HCT116 (cell line): ENCODE measurements at regions not wholly inside any gene's neighbourhood (a gene's known extent, or its start where the extent isn't known, plus 50 kb on each side); places are given as distances from the start of the nearest gene placed in this dataset.

Experiments used
- ATAC-seq: fragments of 200-7000 bp; cut with Tn5 transposase; 2 replicates; pipeline ENCODE4 v1.9.1; 2020; ENCODE audit warnings: mild to moderate bottlenecking, moderate library complexity
- BruUV-seq: library from RNA; stranded (reverse); fragments of 400-500 nt; replicated peaks from 2 replicates; lab custom pipeline; 2021; lab: Mats Ljungman, UMichigan
- CTCF ChIA-PET: fragments of 300-600 bp; sonication (Branson Sonifier 250); formaldehyde crosslinking; loops from one replicate; lab custom pipeline; 2021; ENCODE audit warnings: antibody characterized with exemption; lab: Charles Lee
- POLR2A ChIA-PET: fragments of 300-600, 350-600 bp; sonication (Branson Sonifier 250); formaldehyde crosslinking; loops from one replicate; lab custom pipeline; 2021; ENCODE audit warnings: antibody characterized with exemption; lab: Charles Lee
- RAD21 ChIA-PET, 2 experiments: fragments of 300-600 bp; sonication (Branson Sonifier 250); formaldehyde crosslinking; loops; one replicate each; lab custom pipeline; 2023; ENCODE audit warnings: low total read pairs in 2 of 2; ENCODE audit not compliant: uncharacterized antibody in 2 of 2, unreplicated experiment in 2 of 2, low non-redundant PET in 1 of 2; lab: Charles Lee
- DNase-seq: peaks from one replicate; pipeline ENCODE4 v3.0.0-alpha.2; 2010; ENCODE audit warnings: low read depth, low spot score
- H2AFZ ChIP-seq: fragments of 200-600 bp; shearing (Covaris generic), sonication (generic); 2 replicates; pipeline ENCODE4 v1.6.1; 2017; ENCODE audit warnings: low read depth, mixed run types, mixed read lengths, antibody characterized with exemption, low read length; ENCODE audit not compliant: poor library complexity, severe bottlenecking
- H3K27ac ChIP-seq: 2 replicates; pipeline ENCODE4 v1.5.1; 2012; ENCODE audit warnings: low read depth, low read length
- H3K27me3 ChIP-seq: fragments of 200-600 bp; sonication (generic); 2 replicates; pipeline ENCODE4 v1.6.1; 2016; ENCODE audit warnings: mixed run types, low read length, mixed read lengths; ENCODE audit not compliant: insufficient read depth
- H3K36me3 ChIP-seq, 2 experiments: fragments of 200-500 bp in 1 of 2; fragments of 200-600 bp in 1 of 2; sonication (Bioruptor generic) in 1 of 2; sonication (generic) in 1 of 2; 2 replicates each; pipeline versions ENCODE4 v1.5.1 to v1.6.1; 2014 to 2016; ENCODE audit warnings: low read length in 2 of 2, inconsistent platforms in 1 of 2, mixed read lengths in 1 of 2, mixed run types in 1 of 2; ENCODE audit not compliant: insufficient read depth in 2 of 2, control insufficient read depth in 1 of 2
- H3K4me1 ChIP-seq, 2 experiments: fragments of 200-600 bp in 1 of 2; sonication (generic) in 1 of 2; 2 replicates each; pipeline versions ENCODE4 v1.5.1 to v1.6.1; 2012 to 2017; ENCODE audit warnings: low read length in 2 of 2, inconsistent platforms in 1 of 2, mild to moderate bottlenecking in 1 of 2, mixed read lengths in 1 of 2, mixed run types in 1 of 2, moderate library complexity in 1 of 2; ENCODE audit not compliant: insufficient read depth in 2 of 2, control insufficient read depth in 1 of 2
- H3K4me2 ChIP-seq: fragments of 200-600 bp; sonication (generic); 2 replicates; pipeline ENCODE4 v1.6.1; 2017; ENCODE audit warnings: mixed run types, low read length, mixed read lengths
- H3K4me3 ChIP-seq, 2 experiments: fragments of 200-600 bp in 1 of 2; sonication (generic) in 1 of 2; replicated peaks in 1 of 2; 2 replicates each; pipeline ENCODE4 v1.5.1; 2011 to 2016; ENCODE audit warnings: low read length in 2 of 2, control low read depth in 1 of 2, low read depth in 1 of 2, mild to moderate bottlenecking in 1 of 2, mixed read lengths in 1 of 2, mixed run types in 1 of 2
- H3K79me2 ChIP-seq: fragments of 200-600 bp; sonication (generic); 2 replicates; pipeline ENCODE4 v1.6.1; 2017; ENCODE audit warnings: mild to moderate bottlenecking, mixed run types, low read length, moderate library complexity, mixed read lengths; ENCODE audit not compliant: insufficient read depth
- H3K9ac ChIP-seq: fragments of 200-600 bp; sonication (generic); 2 replicates; pipeline ENCODE4 v1.6.1; 2016; ENCODE audit warnings: low read length, mixed read lengths
- H3K9me2 ChIP-seq: fragments of 200-600 bp; sonication (generic), shearing (Covaris generic); 2 replicates; pipeline ENCODE4 v1.6.1; 2017; ENCODE audit warnings: mixed run types, mild to moderate bottlenecking, moderate library complexity; ENCODE audit not compliant: insufficient read depth
- H3K9me3 ChIP-seq, 2 experiments: fragments of 200-500 bp in 1 of 2; fragments of 200-600 bp in 1 of 2; sonication (Bioruptor generic) in 1 of 2; sonication (generic) in 1 of 2; 2 replicates each; pipeline ENCODE4 v1.6.1; 2014 to 2017; ENCODE audit warnings: low read length in 2 of 2, mixed read lengths in 2 of 2, inconsistent platforms in 1 of 2, low read depth in 1 of 2, mild to moderate bottlenecking in 1 of 2, mixed run types in 1 of 2, moderate library complexity in 1 of 2; ENCODE audit not compliant: control insufficient read depth in 1 of 2, insufficient read depth in 1 of 2
- H4K20me1 ChIP-seq: fragments of 200-600 bp; sonication (generic), shearing (Covaris generic); 2 replicates; pipeline ENCODE4 v1.6.1; 2017; ENCODE audit warnings: mixed run types, mild to moderate bottlenecking, moderate library complexity; ENCODE audit not compliant: insufficient read depth
- EGR1 ChIP-seq: IDR thresholded peaks from 2 replicates; pipeline ENCODE4 v1.6.1; 2012; ENCODE audit warnings: low read depth
- EZH2phosphoT487 ChIP-seq: fragments of 200-600 bp; IDR thresholded peaks from 2 replicates; pipeline ENCODE4 v1.6.1; 2018; ENCODE audit warnings: antibody characterized with exemption, borderline replicate concordance
- POLR2AphosphoS5 ChIP-seq: IDR thresholded peaks from 2 replicates; pipeline ENCODE4 v1.6.1; 2011; ENCODE audit warnings: mild to moderate bottlenecking, low read depth, low read length, moderate library complexity
- SIN3A ChIP-seq: IDR thresholded peaks from 2 replicates; pipeline ENCODE4 v1.6.1; 2012; ENCODE audit warnings: low read depth
- SRF ChIP-seq: IDR thresholded peaks from 2 replicates; pipeline ENCODE4 v1.6.1; 2012; ENCODE audit warnings: low read depth
- ZNF274 ChIP-seq: fragments of 200-500 bp; sonication (Bioruptor generic); IDR thresholded peaks from 2 replicates; pipeline ENCODE4 v1.6.1; 2014; ENCODE audit warnings: mild to moderate bottlenecking, low read depth, low read length, inconsistent platforms
- intact Hi-C: fragments of 100-400 bp; cut with micrococcal nuclease; formaldehyde crosslinking; loops from 2 replicates; pipeline ENCODE4 v1.10.0; 2022
- TF ChIP-seq, protein P1 (sequence below): IDR thresholded peaks from 2 replicates; pipeline ENCODE4 v1.6.1; 2011; ENCODE audit warnings: mild to moderate bottlenecking, low read length, moderate library complexity; ENCODE audit not compliant: insufficient replicate concordance; ENCODE audit errors: extremely low read depth
- TF ChIP-seq, protein P2 (sequence below): IDR thresholded peaks from 2 replicates; pipeline ENCODE4 v1.6.1; 2012
- TF ChIP-seq, protein P3 (sequence below): IDR thresholded peaks from 2 replicates; pipeline ENCODE4 v1.6.1; 2012; ENCODE audit warnings: low read depth

DNA sequence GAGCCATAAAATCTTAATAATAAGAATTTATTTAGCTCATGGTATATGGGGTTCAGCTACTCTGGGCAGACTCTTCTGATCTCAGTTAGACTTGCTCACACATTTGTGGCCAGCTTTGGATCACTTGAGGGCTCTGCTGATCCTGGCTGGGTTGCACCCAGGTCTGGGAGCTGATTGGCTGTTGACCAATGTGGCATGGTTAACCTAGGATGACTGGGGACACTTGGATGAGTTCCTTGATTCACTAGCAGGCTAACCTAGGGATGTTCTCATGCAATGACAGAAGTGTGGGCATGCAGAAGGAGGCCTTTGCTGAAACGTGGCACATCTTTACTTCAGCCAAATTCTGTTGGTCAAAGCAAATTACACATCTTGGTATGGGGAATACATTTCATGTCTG, 569.5 kb downstream of the UTRN start:
- ATAC-seq (no peak), DNase-seq (no peak)
- Histone ChIP-seq H3K36me3 (peaks cover 0 to 3% of the 10 kb centered on the region in 2 experiments; a peak in 1 of 4 replicates), H4K20me1 (no peaks in the 10 kb centered on the region), H3K27me3 (no peaks in the 10 kb centered on the region), H3K9me3 (no peaks in the 10 kb centered on the region), H3K79me2 (no peaks in the 10 kb centered on the region), H3K4me2 (no peak overlapping the region), H3K27ac (no peak overlapping the region), H2AFZ (no peak overlapping the region), H3K9ac (no peak overlapping the region), H3K4me1 (no peaks in the 10 kb centered on the region), H3K9me2 (no peaks in the 10 kb centered on the region), H3K4me3 (no peak overlapping the region)
- no peak for TF ChIP-seq ZNF274
- no peak for TF ChIP-seq EGR1
- TF ChIP-seq SRF: no peak
- TF ChIP-seq, protein P1, sequence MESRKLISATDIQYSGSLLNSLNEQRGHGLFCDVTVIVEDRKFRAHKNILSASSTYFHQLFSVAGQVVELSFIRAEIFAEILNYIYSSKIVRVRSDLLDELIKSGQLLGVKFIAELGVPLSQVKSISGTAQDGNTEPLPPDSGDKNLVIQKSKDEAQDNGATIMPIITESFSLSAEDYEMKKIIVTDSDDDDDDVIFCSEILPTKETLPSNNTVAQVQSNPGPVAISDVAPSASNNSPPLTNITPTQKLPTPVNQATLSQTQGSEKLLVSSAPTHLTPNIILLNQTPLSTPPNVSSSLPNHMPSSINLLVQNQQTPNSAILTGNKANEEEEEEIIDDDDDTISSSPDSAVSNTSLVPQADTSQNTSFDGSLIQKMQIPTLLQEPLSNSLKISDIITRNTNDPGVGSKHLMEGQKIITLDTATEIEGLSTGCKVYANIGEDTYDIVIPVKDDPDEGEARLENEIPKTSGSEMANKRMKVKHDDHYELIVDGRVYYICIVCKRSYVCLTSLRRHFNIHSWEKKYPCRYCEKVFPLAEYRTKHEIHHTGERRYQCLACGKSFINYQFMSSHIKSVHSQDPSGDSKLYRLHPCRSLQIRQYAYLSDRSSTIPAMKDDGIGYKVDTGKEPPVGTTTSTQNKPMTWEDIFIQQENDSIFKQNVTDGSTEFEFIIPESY: no peak
- no peak for TF ChIP-seq SIN3A
- TF ChIP-seq, protein P2, sequence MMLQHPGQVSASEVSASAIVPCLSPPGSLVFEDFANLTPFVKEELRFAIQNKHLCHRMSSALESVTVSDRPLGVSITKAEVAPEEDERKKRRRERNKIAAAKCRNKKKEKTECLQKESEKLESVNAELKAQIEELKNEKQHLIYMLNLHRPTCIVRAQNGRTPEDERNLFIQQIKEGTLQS: no peak
- TF ChIP-seq POLR2AphosphoS5: no peak
- no peak for TF ChIP-seq EZH2phosphoT487
- TF ChIP-seq, protein P3, sequence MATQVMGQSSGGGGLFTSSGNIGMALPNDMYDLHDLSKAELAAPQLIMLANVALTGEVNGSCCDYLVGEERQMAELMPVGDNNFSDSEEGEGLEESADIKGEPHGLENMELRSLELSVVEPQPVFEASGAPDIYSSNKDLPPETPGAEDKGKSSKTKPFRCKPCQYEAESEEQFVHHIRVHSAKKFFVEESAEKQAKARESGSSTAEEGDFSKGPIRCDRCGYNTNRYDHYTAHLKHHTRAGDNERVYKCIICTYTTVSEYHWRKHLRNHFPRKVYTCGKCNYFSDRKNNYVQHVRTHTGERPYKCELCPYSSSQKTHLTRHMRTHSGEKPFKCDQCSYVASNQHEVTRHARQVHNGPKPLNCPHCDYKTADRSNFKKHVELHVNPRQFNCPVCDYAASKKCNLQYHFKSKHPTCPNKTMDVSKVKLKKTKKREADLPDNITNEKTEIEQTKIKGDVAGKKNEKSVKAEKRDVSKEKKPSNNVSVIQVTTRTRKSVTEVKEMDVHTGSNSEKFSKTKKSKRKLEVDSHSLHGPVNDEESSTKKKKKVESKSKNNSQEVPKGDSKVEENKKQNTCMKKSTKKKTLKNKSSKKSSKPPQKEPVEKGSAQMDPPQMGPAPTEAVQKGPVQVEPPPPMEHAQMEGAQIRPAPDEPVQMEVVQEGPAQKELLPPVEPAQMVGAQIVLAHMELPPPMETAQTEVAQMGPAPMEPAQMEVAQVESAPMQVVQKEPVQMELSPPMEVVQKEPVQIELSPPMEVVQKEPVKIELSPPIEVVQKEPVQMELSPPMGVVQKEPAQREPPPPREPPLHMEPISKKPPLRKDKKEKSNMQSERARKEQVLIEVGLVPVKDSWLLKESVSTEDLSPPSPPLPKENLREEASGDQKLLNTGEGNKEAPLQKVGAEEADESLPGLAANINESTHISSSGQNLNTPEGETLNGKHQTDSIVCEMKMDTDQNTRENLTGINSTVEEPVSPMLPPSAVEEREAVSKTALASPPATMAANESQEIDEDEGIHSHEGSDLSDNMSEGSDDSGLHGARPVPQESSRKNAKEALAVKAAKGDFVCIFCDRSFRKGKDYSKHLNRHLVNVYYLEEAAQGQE: no peak
- ChIA-PET POLR2A (no interaction called here), RAD21 (no interaction called here), CTCF (no interaction called here)
- no TSS peak for BruUV-seq
- intact Hi-C loops: no loop called here
